ENCODE measurements at regions not wholly inside any gene's neighbourhood (a gene's known extent, or its start where the extent isn't known, plus 50 kb on each side); places are given as distances from the start of the nearest gene placed in this dataset.

GRCh38 chr3:190194506-190194905, 73.8 kb upstream of the P3H2 start:
- Histone ChIP-seq H2AFZ (no peak overlapping the region), H3K4me1 (replicated peaks; ENCODE audit: insufficient read depth) (no peaks in the 10 kb centered on the region), H3K9me2 (ENCODE audit: insufficient read depth) (no peaks in the 10 kb centered on the region), H3K27me3 (ENCODE audit: insufficient read depth, low read depth) (no peaks in the 10 kb centered on the region), H3F3A (ENCODE audit: insufficient read depth, low read depth) (no peaks in the 10 kb centered on the region), H3K4me3 (no peak overlapping the region), H3K79me2 (ENCODE audit: low read depth) (no peaks in the 10 kb centered on the region), H4K20me1 (ENCODE audit: insufficient read depth) (no peaks in the 10 kb centered on the region), H3K9me3 (ENCODE audit: insufficient read depth, low read depth) (no peaks in the 10 kb centered on the region), H3K4me2 (no peak overlapping the region), H3K27ac (no peak overlapping the region), H3K36me3 (ENCODE audit: low read depth) (no peaks in the 10 kb centered on the region)
- intact Hi-C loops (cut with micrococcal nuclease; ENCODE audit: unreplicated experiment) = no loop called here
- DNase-seq = no peak
- POLR2A ChIA-PET (ENCODE audit: unreplicated experiment) = no interaction called here
- CTCF ChIA-PET = no interaction called here
- TF ChIP-seq, protein P1, sequence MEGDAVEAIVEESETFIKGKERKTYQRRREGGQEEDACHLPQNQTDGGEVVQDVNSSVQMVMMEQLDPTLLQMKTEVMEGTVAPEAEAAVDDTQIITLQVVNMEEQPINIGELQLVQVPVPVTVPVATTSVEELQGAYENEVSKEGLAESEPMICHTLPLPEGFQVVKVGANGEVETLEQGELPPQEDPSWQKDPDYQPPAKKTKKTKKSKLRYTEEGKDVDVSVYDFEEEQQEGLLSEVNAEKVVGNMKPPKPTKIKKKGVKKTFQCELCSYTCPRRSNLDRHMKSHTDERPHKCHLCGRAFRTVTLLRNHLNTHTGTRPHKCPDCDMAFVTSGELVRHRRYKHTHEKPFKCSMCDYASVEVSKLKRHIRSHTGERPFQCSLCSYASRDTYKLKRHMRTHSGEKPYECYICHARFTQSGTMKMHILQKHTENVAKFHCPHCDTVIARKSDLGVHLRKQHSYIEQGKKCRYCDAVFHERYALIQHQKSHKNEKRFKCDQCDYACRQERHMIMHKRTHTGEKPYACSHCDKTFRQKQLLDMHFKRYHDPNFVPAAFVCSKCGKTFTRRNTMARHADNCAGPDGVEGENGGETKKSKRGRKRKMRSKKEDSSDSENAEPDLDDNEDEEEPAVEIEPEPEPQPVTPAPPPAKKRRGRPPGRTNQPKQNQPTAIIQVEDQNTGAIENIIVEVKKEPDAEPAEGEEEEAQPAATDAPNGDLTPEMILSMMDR (conservative IDR thresholded peaks at IDR 0.05) = no peak
- TF ChIP-seq EZH2 (IDR thresholded peaks at IDR 0.05; ENCODE audit: low read depth) = no peak
- BruUV-seq (replicated peaks) = no TSS peak

DNA sequence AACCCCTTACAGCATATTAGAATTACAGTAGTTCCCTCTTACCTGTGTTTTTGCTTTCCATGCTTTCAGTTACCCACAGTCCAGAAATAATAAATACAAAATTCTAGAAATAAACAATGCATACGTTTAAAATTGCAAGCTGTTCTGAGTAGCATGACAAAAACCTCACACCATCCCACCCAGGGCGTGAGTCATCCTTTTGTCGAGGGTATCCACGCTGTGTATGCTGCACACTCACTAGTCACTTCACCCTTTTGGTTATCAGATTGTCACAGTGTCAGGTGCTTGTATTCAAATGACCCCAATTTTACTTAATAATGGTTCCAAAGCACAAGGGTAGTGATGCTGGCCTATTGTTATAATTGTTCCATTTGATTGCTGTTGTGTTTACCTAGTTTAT, 72.5 kb upstream of the P3H2 start:
- TF ChIP-seq EZH2 (IDR thresholded peaks at IDR 0.05; ENCODE audit: low read depth) = no peak
- TF ChIP-seq, protein P1 (conservative IDR thresholded peaks at IDR 0.05) = no peak
- H4K20me1 ChIP-seq (ENCODE audit: insufficient read depth) = no peaks in the 10 kb centered on the region
- no peak overlapping the region for H3K4me3 ChIP-seq
- H3F3A ChIP-seq (ENCODE audit: insufficient read depth, low read depth) = no peaks in the 10 kb centered on the region
- H3K27ac ChIP-seq = no peak overlapping the region
- no peaks in the 10 kb centered on the region for H3K79me2 ChIP-seq (ENCODE audit: low read depth)
- no peak for DNase-seq
- H3K9me2 ChIP-seq (ENCODE audit: insufficient read depth) = no peaks in the 10 kb centered on the region
- ChIA-PET POLR2A (ENCODE audit: unreplicated experiment) (no interaction called here), CTCF (interaction anchor here (0.5 to 0.6 kb wide), 2 partner anchors 26 to 471 kb away, joined by 3 read pairs; no protein-coding TSS in a partner anchor)
- BruUV-seq (replicated peaks) = no TSS peak
- H3K4me1 ChIP-seq (replicated peaks; ENCODE audit: insufficient read depth) = no peaks in the 10 kb centered on the region
- intact Hi-C loops (cut with micrococcal nuclease; ENCODE audit: unreplicated experiment) = no loop called here
- no peaks in the 10 kb centered on the region for H3K9me3 ChIP-seq (ENCODE audit: insufficient read depth, low read depth)
- H3K36me3 ChIP-seq (ENCODE audit: low read depth) = no peaks in the 10 kb centered on the region
- H3K4me2 ChIP-seq = no peak overlapping the region
- H2AFZ ChIP-seq = no peak overlapping the region
- no peaks in the 10 kb centered on the region for H3K27me3 ChIP-seq (ENCODE audit: insufficient read depth, low read depth)

- no TSS peak for BruUV-seq (replicated peaks)
- Histone ChIP-seq H3K4me2 (no peak overlapping the region), H3K27me3 (ENCODE audit: insufficient read depth, low read depth) (no peaks in the 10 kb centered on the region), H3K79me2 (ENCODE audit: low read depth) (no peaks in the 10 kb centered on the region), H4K20me1 (ENCODE audit: insufficient read depth) (no peaks in the 10 kb centered on the region), H3K27ac (no peak overlapping the region), H3K4me1 (replicated peaks; ENCODE audit: insufficient read depth) (no peaks in the 10 kb centered on the region), H3K36me3 (ENCODE audit: low read depth) (no peaks in the 10 kb centered on the region), H3K9me2 (ENCODE audit: insufficient read depth) (no peaks in the 10 kb centered on the region), H2AFZ (no peak overlapping the region), H3K4me3 (no peak overlapping the region), H3F3A (ENCODE audit: insufficient read depth, low read depth) (no peaks in the 10 kb centered on the region), H3K9me3 (ENCODE audit: insufficient read depth, low read depth) (no peaks in the 10 kb centered on the region)
- CTCF ChIA-PET = interaction anchor here (0.5 kb wide), 1 partner anchor 26 kb away, joined by 3 read pairs; no protein-coding TSS in a partner anchor
- POLR2A ChIA-PET (ENCODE audit: unreplicated experiment) = no interaction called here
- intact Hi-C loops (cut with micrococcal nuclease; ENCODE audit: unreplicated experiment) = no loop called here
- no peak for DNase-seq
- TF ChIP-seq, protein P1 (conservative IDR thresholded peaks at IDR 0.05) = no peak
- TF ChIP-seq EZH2 (IDR thresholded peaks at IDR 0.05; ENCODE audit: low read depth) = no peak
Observed at GRCh38 chr3:190192739-190193138, 72.0 kb upstream of the P3H2 start.

Measured in PC-9 (cell line).